Fibroblast of villous mesenchyme (primary cell): ENCODE measurements at regions not wholly inside any gene's neighbourhood (a gene's known extent, or its start where the extent isn't known, plus 50 kb on each side); places are given as distances from the start of the nearest gene placed in this dataset.

Experiments used
- DNase-seq: peaks from one replicate; pipeline ENCODE4 v3.0.0-alpha.2; 2010; ENCODE audit warnings: low read depth
- H3K4me3 ChIP-seq: 2 replicates; pipeline ENCODE4 v1.5.1; 2011; ENCODE audit warnings: low read depth, mild to moderate bottlenecking, low read length
- CTCF ChIP-seq: IDR thresholded peaks from 2 replicates; pipeline ENCODE4 v1.5.1; 2012; ENCODE audit warnings: low read depth, mild to moderate bottlenecking, low read length; ENCODE audit not compliant: insufficient read depth

GRCh38 chr1:208374391-208374941 lies 130.3 kb upstream of the PLXNA2 start:
- H3K4me3 ChIP-seq: no peak overlapping the region
- no peak for DNase-seq
- TF ChIP-seq CTCF: no peak

- TF ChIP-seq CTCF: no peak
- no peak for DNase-seq
- H3K4me3 ChIP-seq: no peak overlapping the region
Observed at GRCh38 chr1:208381481-208381880, 137.3 kb upstream of the PLXNA2 start.

- no peak for TF ChIP-seq CTCF
- H3K4me3 ChIP-seq: no peak overlapping the region
- DNase-seq: no peak
Observed at GRCh38 chr1:208387908-208388811, 144.0 kb upstream of the PLXNA2 start.

- H3K4me3 ChIP-seq: no peak overlapping the region
- no peak for DNase-seq
- TF ChIP-seq CTCF: no peak
Observed at GRCh38 chr1:208393416-208393815, 149.2 kb upstream of the PLXNA2 start.

- H3K4me3 ChIP-seq: no peak overlapping the region
- no peak for TF ChIP-seq CTCF
- DNase-seq: no peak
Observed at GRCh38 chr1:208393826-208394225, 149.6 kb upstream of the PLXNA2 start.

- H3K4me3 ChIP-seq: no peak overlapping the region
- no peak for TF ChIP-seq CTCF
- DNase-seq: no peak
Observed at GRCh38 chr1:208397286-208397685, 153.1 kb upstream of the PLXNA2 start.
